ENCODE measurements at regions not wholly inside any gene's neighbourhood (a gene's known extent, or its start where the extent isn't known, plus 50 kb on each side); places are given as distances from the start of the nearest gene placed in this dataset.

GRCh38 chr2:66327066-66327740 lies 107.7 kb upstream of the MEIS1 start:
- Histone ChIP-seq H3K4me2 (replicated peaks; ENCODE audit: extremely low read depth, low read length, poor library complexity, severe bottlenecking) (no peak overlapping the region), H3K79me2 (ENCODE audit: insufficient read depth, low read length) (no peaks in the 10 kb centered on the region), H3K9ac (ENCODE audit: insufficient read depth, low read length, poor library complexity, severe bottlenecking) (no peak overlapping the region), H3K27ac (ENCODE audit: low read depth in 1 of 2, low read length in 2 of 2) (no peak overlapping the region), H3K4me3 (replicated peaks in 1 of 3; ENCODE audit: low read depth in 2 of 3, low read length in 3 of 3) (no peak overlapping the region), H3K36me3 (replicated peaks in 1 of 2; ENCODE audit: control insufficient read depth in 1 of 2, insufficient read depth in 2 of 2, low read length in 2 of 2) (no peaks in the 10 kb centered on the region), H3K4me1 (ENCODE audit: control insufficient read depth in 1 of 2, insufficient read depth in 2 of 2, low read length in 2 of 2) (no peaks in the 10 kb centered on the region), H4K20me1 (ENCODE audit: insufficient read depth, low read length) (no peaks in the 10 kb centered on the region), H2AFZ (ENCODE audit: insufficient read depth, low read depth, low read length, poor library complexity, severe bottlenecking) (no peak overlapping the region), H3K9me3 (replicated peaks in 1 of 2; ENCODE audit: control insufficient read depth in 1 of 2, insufficient read depth in 1 of 2, low read length in 2 of 2) (no peaks in the 10 kb centered on the region), H3K27me3 (ENCODE audit: control insufficient read depth in 2 of 2, insufficient read depth in 2 of 2, low read length in 2 of 2) (no peaks in the 10 kb centered on the region)
- DNase-seq = no peak
- no peak overlapping the region for H3K27ac Mint-ChIP-seq
- no peaks in the 10 kb centered on the region for H3K4me1 Mint-ChIP-seq
- 90% methylated on average over 2 of the region's 5 CpGs for WGBS (ENCODE audit: insufficient coverage)
- no peak overlapping the region for H3K4me3 Mint-ChIP-seq
- H3K36me3 Mint-ChIP-seq = no peaks in the 10 kb centered on the region
- peaks cover 0 to 5% (median 2%) of the 10 kb centered on the region in 7 donors for H3K9me3 Mint-ChIP-seq
- peaks cover 0 to 5% (median 3%) of the 10 kb centered on the region in 3 donors for H3K27me3 Mint-ChIP-seq (ENCODE audit: low read depth in 3 of 3)
- intact Hi-C loops (cut with micrococcal nuclease) = no loop called here
- no peak for TF ChIP-seq CTCF (IDR thresholded peaks at IDR 0.05)

GRCh38 chr2:66324909-66325528 lies 109.9 kb upstream of the MEIS1 start:
- Histone ChIP-seq H3K4me1 (ENCODE audit: control insufficient read depth in 1 of 2, insufficient read depth in 2 of 2, low read length in 2 of 2) (no peaks in the 10 kb centered on the region), H3K9ac (ENCODE audit: insufficient read depth, low read length, poor library complexity, severe bottlenecking) (no peak overlapping the region), H3K4me3 (replicated peaks in 1 of 3; ENCODE audit: low read depth in 2 of 3, low read length in 3 of 3) (no peak overlapping the region), H3K4me2 (replicated peaks; ENCODE audit: extremely low read depth, low read length, poor library complexity, severe bottlenecking) (no peak overlapping the region), H3K36me3 (replicated peaks in 1 of 2; ENCODE audit: control insufficient read depth in 1 of 2, insufficient read depth in 2 of 2, low read length in 2 of 2) (no peaks in the 10 kb centered on the region), H3K9me3 (replicated peaks in 1 of 2; ENCODE audit: control insufficient read depth in 1 of 2, insufficient read depth in 1 of 2, low read length in 2 of 2) (no peaks in the 10 kb centered on the region), H3K79me2 (ENCODE audit: insufficient read depth, low read length) (no peaks in the 10 kb centered on the region), H3K27ac (ENCODE audit: low read depth in 1 of 2, low read length in 2 of 2) (no peak overlapping the region), H2AFZ (ENCODE audit: insufficient read depth, low read depth, low read length, poor library complexity, severe bottlenecking) (no peak overlapping the region), H4K20me1 (ENCODE audit: insufficient read depth, low read length) (no peaks in the 10 kb centered on the region), H3K27me3 (ENCODE audit: control insufficient read depth in 2 of 2, insufficient read depth in 2 of 2, low read length in 2 of 2) (no peaks in the 10 kb centered on the region)
- Mint-ChIP-seq H3K36me3 (no peaks in the 10 kb centered on the region), H3K27ac (no peak overlapping the region), H3K4me1 (no peaks in the 10 kb centered on the region), H3K27me3 (ENCODE audit: low read depth in 3 of 3) (peaks cover 0 to 3% (median 2%) of the 10 kb centered on the region in 3 donors), H3K9me3 (peaks cover 0 to 5% (median 1%) of the 10 kb centered on the region in 7 donors), H3K4me3 (no peak overlapping the region)
- 85% methylated on average over 2 of the region's 4 CpGs for WGBS (ENCODE audit: insufficient coverage)
- intact Hi-C loops (cut with micrococcal nuclease) = no loop called here
- DNase-seq = no peak
- TF ChIP-seq CTCF (IDR thresholded peaks at IDR 0.05) = no peak

Measured in CD14-positive monocyte (primary cell).